ENCODE measurements at regions not wholly inside any gene's neighbourhood (a gene's known extent, or its start where the extent isn't known, plus 50 kb on each side); places are given as distances from the start of the nearest gene placed in this dataset.
"Not testable (repeated sequence)": the region's sequence is repeated elsewhere in the genome, so short reads cannot be mapped to it uniquely, and the experiment has no call there.

DNA sequence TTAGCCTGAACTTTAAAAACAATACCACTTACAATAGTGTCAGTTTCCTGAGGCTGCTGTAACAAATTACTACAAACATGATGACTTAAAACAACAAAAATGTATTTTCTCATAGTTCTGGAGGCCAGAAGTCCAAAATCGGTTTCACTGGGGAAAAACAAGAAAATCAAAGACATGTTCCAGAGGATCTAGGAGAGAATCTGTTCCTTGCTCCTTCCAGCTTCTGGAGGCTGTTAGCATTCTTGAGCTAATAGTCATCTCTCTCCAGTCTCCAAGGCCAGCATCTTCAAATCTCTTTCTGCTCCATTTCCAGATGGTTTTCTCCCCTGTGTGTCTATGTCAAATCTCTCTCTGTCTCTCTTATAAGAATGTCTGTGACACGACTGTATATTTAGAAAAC, 67.6 kb upstream of the TEAD1 start:
- Mint-ChIP-seq H3K4me1 (peaks cover 16% of the 10 kb centered on the region), H3K4me3 (no peak overlapping the region), H3K27ac (no peak overlapping the region), H3K36me3 (ENCODE audit: low read depth) (peaks cover 2% of the 10 kb centered on the region), H3K27me3 (ENCODE audit: low read depth, poor library complexity) (peaks cover 4% of the 10 kb centered on the region), H3K9me3 (peaks cover 30% of the 10 kb centered on the region)
- DNase-seq: no peak
- no peak for TF ChIP-seq CTCF (IDR thresholded peaks at IDR 0.05)

- not testable (repeated sequence) for H3K4me3 Mint-ChIP-seq; H3K36me3 Mint-ChIP-seq (ENCODE audit: low read depth); H3K27ac Mint-ChIP-seq; DNase-seq; H3K27me3 Mint-ChIP-seq (ENCODE audit: low read depth, poor library complexity); H3K4me1 Mint-ChIP-seq
- peaks cover 50% of the 10 kb centered on the region for H3K9me3 Mint-ChIP-seq
These were observed 65.5 kb upstream of the TEAD1 start for GRCh38 chr11:12608678-12609077.

GRCh38 chr11:12611352-12611751, 62.9 kb upstream of the TEAD1 start:
- Mint-ChIP-seq H3K27me3 (ENCODE audit: low read depth, poor library complexity) (peaks cover 4% of the 10 kb centered on the region), H3K27ac (no peak overlapping the region), H3K4me3 (no peak overlapping the region), H3K36me3 (ENCODE audit: low read depth) (peaks cover 14% of the 10 kb centered on the region), H3K4me1 (no peaks in the 10 kb centered on the region), H3K9me3 (peaks cover 63% of the 10 kb centered on the region)
- TF ChIP-seq CTCF (IDR thresholded peaks at IDR 0.05): no peak
- DNase-seq: no peak

- Mint-ChIP-seq H3K4me3 (no peak overlapping the region), H3K9me3 (peaks cover 43% of the 10 kb centered on the region)
These were observed 56.6 kb upstream of the TEAD1 start for GRCh38 chr11:12617632-12618031.

DNA sequence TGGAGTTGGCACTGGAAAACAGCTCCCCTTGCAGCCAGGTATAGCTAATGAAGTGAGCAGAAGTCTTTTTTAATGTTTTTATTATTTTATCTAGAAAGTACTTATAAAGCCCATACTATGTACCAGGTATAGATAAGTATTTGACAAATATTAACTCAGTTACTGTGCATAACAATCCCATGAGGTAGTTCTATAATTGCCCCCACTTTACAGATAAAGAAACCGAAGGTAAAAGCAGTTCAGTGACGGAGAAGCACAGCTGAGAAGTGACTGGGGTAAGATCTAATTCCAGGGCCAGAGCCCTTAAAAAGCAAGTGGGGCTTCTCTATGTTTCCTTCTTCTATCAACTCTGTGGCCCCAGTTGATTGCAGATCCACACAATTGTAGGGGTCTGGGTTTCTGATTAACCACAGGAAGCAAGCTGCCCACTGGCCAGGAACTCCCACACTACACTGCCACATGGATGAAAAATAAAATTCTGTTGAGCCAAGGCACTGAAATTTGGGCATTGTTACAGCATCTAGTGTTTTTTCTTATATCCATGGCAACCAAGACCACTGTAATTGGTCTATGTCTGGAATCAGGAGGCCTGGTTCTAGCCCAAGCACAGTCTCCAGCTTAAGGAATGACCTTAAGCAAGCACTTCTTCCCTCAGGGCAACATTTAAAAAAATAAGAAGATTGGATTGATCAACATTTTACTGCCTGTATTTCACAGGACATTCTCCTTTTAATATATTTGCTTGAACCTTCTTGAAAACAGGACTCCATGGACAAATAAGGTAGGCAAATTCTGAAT, 55.3 kb upstream of the TEAD1 start:
- no peak for DNase-seq
- no peak overlapping the region for H3K27ac Mint-ChIP-seq
- H3K4me1 Mint-ChIP-seq: peaks cover 12% of the 10 kb centered on the region
- H3K27me3 Mint-ChIP-seq (ENCODE audit: low read depth, poor library complexity): peaks cover 5% of the 10 kb centered on the region
- H3K36me3 Mint-ChIP-seq (ENCODE audit: low read depth): peaks cover 10% of the 10 kb centered on the region
- no peak for TF ChIP-seq CTCF (IDR thresholded peaks at IDR 0.05)
- peaks cover 43% of the 10 kb centered on the region for H3K9me3 Mint-ChIP-seq
- H3K4me3 Mint-ChIP-seq: no peak overlapping the region

More at GRCh38 chr11:12617632-12618031, 56.6 kb upstream of the TEAD1 start:
- no peak for DNase-seq
- peaks cover 10% of the 10 kb centered on the region for H3K36me3 Mint-ChIP-seq (ENCODE audit: low read depth)
- H3K4me1 Mint-ChIP-seq: peaks cover 12% of the 10 kb centered on the region
- no peak overlapping the region for H3K27ac Mint-ChIP-seq
- no peak for TF ChIP-seq CTCF (IDR thresholded peaks at IDR 0.05)
- H3K27me3 Mint-ChIP-seq (ENCODE audit: low read depth, poor library complexity): peaks cover 5% of the 10 kb centered on the region

DNA sequence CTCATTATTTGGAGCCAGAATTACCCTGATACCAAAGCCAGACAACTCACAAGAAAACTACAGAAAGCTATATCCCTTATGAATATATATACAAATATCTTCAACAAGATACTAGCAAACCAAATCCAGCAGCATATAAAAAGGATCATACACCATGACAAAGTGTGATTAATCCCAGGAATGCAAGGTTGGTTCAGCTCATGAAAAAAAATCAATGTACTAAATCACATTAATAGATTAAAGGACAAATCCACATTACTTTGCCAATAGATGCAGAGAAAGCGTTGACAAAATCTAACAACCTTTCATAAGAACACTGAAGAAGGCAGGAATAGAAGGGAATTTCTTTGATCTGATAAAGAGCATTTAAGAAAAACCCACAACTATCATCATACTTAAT, 50.4 kb upstream of the TEAD1 start:
- Mint-ChIP-seq H3K27ac (no peak overlapping the region), H3K27me3 (ENCODE audit: low read depth, poor library complexity) (peaks cover 8% of the 10 kb centered on the region), H3K4me3 (no peak overlapping the region), H3K36me3 (ENCODE audit: low read depth) (peaks cover 6% of the 10 kb centered on the region), H3K9me3 (peaks cover 56% of the 10 kb centered on the region), H3K4me1 (peaks cover 12% of the 10 kb centered on the region)
- no peak for TF ChIP-seq CTCF (IDR thresholded peaks at IDR 0.05)
- DNase-seq: no peak

Measured in nephron progenitor cell (in vitro differentiated cells).